Dermis microvascular lymphatic vessel endothelial cell (primary cell): ENCODE measurements at regions not wholly inside any gene's neighbourhood (a gene's known extent, or its start where the extent isn't known, plus 50 kb on each side); places are given as distances from the start of the nearest gene placed in this dataset.
A peak's percentile ranks its signal among the peaks of the same experiment; 100 is the strongest.

Source experiments
- DNase-seq, 2 donors: peaks; one replicate each; pipeline versions ENCODE4 v3.0.0 to v3.0.0-alpha.2; 2010; ENCODE audit warnings: low read depth in 2 of 2

- DNase-seq: no peak
These were observed 179.2 kb downstream of the MACROH2A1 start for GRCh38 chr5:135219868-135220267.

DNA sequence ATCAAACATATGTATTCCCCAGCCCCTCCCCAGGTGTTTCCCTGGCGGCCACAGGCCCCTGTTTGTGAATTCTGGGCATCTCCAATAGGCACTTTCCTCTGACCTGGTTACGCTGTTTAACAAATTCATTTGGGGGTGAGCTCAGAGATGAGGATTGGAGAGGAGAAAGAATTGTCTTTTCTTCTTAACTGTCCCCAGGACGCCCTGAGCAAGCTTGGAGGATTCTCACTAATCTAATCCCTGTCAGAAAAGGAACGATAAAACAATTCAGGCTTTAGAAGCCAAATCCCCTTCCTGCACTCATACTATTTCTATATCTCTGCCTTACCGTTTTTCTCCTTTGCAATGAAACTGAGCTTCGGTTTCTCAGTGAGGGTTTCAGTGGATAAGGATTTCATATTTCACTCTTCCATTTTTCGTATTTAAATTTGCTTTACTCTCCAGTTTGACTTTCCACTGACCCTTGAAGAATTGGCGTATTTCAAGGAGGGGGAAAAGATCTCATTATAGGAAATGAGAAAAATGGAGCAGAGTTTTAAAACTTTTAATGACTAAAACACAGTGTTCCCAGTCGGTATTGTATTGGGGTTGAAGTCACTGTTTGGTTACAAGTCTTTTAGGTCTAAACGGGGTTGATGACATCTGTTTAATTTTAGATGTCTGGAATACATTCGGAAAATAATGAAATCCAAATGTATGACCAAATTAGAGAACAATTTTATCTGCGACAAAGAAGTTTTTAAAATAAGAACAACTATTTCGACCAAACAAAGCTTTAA, 180.1 kb downstream of the MACROH2A1 start:
- DNase-seq: no peak

DNA sequence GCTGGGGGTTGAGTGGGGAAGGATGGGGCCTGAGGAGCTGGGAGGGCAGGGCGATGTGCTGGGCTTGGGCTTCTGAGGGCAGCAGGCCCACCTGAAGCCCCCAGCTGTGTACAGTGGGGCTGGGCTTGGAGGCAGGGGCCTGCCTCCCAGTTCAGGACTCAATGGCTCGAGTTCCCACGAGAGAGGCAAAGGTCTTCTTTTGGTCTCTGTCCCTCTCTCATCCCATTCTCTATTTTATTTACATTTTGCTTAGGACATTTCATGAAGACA, 180.6 kb downstream of the MACROH2A1 start:
- DNase-seq: no peak

- DNase-seq: no peak
These were observed 181.2 kb downstream of the MACROH2A1 start for GRCh38 chr5:135217669-135218485.

- no peak for DNase-seq
These were observed 182.3 kb downstream of the MACROH2A1 start for GRCh38 chr5:135216471-135217343.

DNA sequence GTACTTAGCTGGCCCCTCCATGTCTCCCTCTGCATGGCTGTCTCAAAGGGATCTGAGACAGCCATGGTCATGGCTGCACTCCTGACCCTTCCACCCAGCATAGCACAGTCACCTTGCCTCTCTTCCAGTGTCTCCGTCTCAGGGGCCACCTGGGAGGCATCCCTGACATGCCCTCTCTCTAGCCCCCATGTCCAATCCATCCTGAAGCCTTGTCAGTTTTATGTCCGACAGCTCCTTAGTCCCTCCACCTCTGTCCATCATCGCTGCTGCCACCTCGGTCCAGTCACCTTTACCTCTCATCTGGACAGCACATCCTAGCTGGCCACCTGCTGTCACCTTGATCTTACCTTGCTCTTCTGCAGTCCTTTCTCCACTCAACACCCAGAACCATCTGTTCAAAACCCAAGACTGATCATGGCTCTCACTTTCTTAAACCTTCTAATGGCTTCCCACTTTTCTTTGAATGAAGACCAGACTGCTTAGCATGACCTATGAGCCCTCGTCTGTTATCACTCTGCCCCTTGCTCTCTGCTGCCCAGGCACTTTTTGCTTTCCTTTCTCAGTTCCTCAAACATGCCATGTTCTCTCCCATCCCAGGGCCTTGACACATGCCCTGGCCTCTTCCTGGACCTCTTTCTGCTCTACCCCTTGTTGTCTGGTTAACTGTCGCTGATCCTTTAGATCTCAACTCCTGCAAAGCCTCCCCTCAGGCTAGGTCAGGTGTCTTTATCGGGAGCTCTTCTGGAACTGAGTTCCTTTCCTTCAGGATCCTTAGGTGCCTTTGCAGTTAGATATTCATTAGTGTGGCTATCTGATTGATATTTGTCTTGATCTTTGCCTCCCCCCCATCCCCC, 181.8 kb upstream of the PITX1 start:
- DNase-seq: no peak

DNA sequence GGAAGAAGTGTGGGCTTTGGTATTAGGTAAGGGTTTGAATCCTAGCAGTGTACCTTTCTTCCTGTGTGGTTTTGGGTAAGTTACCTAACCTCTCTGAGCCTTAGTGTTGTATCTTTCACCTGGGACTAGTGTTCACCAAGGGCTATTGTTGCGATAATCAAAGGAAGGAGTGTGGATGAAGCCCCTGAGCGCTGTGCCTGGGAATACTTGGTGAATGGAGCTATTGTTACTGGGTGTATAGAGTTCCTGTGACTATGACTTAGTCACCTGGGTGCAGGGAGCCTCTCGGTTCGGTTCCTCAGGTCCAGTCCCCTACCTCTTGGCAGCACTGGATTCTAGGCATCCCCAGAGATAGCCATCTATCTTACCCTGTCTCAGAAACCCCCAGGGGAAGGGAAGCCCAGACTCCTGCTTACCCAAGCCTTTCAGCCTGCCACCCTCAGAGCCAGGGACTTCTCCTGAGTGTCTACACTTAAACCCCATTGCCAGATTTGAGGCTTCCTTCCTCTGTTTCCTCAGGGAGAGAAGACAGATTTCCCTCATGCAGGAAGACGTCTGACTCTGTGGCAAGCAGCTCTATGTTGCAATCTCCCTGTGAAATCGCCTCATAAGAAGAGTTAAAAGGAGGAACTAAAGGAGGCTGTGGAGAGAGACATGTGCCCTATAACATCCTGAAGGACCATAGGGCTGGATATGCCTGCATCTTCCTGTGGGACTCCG, 181.0 kb upstream of the PITX1 start:
- no peak for DNase-seq

DNA sequence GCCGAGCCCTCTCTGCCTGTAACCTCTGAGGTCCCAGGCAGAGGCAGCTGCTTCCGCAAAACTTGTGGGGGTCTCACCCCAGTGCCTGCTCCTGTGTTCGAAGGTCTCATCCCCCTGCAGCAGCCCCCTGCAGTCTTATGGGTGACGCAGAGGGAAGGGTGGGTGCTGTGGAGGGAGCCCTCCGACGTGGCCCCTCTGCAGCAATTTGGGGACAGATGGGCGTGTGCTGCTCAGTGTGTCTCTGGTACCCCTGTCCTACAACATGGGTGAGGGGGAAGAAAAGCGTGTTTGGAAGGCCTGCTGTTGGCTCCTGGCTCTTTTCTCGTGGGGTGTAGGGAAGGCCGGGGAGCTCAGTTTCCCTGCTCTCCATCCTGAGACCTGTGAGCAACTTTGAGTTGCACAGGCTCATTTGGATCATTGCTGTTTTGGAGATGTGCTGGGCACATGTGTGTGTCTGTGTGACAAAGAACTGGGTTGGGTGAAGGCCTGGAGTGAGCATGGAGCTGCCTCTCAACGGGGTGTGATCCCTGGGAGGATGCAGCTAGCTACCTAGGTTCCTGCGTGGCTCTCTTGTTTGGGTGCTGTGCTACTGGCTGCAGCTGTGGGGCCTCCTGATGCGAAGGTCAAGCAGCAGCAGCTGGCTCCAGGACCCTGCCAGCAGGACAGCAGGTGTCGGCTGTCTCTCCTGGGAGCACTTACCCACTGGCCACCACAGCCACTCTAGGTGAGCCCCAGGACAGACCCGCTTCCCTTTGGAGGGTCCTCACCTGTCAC, 179.6 kb upstream of the PITX1 start:
- no peak for DNase-seq

DNA sequence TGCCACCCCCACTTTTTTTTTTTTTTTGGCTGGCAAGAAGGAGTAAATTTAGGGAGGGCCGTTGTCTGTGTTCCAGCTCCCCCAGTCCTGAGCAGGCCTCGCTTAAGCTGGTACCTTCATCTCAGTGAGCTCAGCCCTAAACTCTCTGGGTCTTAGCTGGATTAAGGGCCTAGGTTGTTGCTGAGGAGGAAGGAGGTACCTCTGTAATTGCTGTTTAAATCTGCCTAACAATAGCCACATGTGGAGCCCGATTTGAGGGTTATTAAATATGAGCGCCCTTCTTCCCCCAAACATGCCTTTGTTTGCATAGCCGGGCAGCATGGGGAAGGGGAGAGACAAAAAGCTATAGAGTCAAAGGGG, 179.0 kb upstream of the PITX1 start:
- DNase-seq: no peak

- no peak for DNase-seq
These were observed 178.5 kb upstream of the PITX1 start for GRCh38 chr5:135212361-135213026.

- DNase-seq: no peak
These were observed 177.8 kb upstream of the PITX1 start for GRCh38 chr5:135211791-135212190.

DNA sequence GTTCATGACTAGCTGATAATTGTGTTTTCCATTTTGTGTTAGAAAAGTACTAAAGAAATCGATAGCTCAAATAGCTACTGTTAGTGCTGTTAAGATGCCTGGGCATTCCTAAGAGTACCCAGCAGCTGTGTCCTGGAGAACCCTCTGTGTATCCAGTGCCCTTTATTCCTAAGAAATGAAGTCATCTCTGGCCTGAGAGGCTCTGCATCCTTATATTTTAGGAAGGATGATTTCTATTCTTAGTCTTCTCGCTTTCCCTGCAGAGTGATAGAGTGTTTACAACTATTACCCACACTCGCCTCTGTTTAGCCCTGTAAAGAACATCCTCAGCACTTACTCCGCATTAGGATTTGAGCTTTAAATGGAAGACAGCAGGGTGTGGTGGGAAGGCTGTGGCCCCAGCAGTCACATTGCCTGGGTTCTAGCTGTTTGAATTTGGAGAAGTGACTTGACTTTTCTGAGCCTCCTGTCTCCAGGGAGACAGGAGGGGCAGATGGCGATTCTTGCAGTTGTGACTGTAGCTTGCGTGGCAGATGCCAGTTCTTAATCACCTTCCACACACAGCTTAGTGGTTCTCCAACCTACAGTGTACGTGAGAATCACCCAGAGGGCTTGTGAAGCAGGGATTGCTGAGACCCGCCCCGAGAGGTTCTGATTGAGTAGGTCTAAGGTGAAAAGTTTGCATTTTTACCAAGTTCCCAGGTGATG, 177.2 kb upstream of the PITX1 start:
- no peak for DNase-seq

DNA sequence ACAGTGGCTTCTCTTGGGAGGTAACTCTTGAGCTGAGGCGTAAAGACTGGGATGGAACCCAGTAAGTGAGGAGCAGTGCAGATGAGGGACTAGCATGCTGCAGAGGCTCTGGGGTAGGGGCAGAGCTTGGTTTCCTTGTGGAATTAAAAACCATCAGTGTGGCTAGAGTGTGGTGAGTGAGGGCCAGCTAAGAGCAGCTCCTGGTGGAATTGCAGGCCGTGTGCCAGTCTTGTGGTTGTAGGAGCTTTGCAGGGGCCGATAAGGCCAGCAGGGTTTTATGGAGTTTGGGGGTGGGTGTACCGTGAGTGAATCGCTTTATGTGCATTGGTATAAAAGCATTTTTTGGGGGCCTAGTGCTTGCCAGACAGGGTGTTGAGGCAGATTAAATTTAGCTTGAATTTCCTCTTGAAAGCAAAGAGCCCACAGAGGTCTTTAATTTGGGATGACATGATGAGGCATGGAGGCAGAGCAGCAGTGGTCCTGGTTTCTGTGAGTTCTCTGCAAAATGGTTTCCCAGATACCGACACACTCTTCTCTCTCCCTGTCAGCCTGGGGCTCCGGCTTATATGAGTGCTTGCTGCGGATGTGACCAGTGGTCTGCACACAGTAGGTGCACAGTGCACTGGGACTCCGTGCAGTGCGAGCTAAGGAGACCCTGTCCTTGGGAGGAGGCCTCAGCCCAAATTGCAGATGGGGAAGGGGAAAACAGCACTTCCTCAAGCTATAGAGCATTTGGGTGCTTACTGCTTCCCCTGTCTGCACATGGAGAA, 176.4 kb upstream of the PITX1 start:
- DNase-seq: no peak

GRCh38 chr5:135208903-135209721, 175.1 kb upstream of the PITX1 start:
- DNase-seq: peak; percentile 61 to 97

- no peak for DNase-seq
These were observed 174.5 kb upstream of the PITX1 start for GRCh38 chr5:135208555-135208902.

- DNase-seq: no peak
These were observed 173.8 kb upstream of the PITX1 start for GRCh38 chr5:135207866-135208265.

DNA sequence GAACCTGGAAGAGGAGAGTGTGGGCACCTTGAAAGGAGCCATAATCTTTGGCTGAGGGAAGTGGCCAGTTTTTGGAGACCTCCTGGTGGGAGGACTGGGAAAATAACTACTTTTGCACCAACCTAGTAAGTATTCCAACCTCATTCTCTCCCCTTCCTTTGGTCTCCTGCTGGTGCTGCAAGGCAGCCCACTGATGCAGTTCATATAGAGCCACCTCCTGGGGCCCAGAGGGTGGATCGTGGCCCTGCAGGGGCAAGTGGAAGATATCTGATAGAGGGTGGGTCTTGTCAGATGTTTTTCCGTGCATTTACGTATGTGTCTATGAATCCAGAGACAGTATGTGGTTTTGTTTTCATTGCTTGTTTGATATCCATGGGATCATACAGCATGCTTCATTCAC, 172.8 kb upstream of the PITX1 start:
- DNase-seq: no peak
